CD4-positive, alpha-beta T cell treated with Interferon alpha-2 for 1 hour (primary cell): ENCODE measurements at regions not wholly inside any gene's neighbourhood (a gene's known extent, or its start where the extent isn't known, plus 50 kb on each side); places are given as distances from the start of the nearest gene placed in this dataset.

ENCODE experiments used
- DNase-seq, 2 donors: peaks; one replicate each; pipeline ENCODE4 v3.0.0-alpha.2; 2020 to 2022

DNA sequence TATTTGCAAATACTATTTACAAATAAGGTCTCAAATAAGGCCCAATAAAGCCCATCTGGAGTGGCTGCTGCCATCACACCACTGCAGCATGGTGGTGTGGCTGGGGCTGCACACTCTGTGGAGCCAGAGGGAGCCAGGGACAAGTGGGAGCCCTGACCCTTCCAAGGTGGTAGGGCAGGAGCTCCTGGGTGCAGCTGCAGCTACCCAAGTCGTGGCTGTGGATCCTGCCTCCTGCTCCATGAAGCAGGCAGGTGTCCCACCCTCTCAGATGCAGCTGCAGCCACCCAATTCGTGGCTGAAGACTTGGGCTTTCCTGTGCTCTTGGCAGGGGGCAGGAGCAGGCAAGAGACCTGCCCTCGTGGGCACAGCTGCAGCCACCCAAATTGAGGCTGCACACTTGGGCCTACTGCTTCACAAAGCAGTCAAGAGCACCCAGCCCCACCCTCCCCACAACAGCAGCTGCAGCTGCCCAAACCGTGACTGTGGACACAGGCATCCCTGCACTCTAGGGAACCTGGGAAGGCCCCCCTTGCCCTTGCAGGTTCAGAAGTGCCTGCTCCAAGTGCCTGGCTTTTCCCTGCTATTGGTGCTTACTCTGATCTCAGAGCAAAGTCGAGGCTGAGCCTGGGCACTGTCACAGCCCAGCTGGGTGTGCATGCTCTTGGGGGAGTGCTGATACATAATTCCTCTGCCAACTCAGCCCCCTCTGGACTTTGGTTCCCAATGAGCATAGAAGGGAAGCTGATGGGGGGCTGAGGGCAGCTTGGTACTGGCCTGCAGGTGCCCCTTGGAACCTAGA, 614.8 kb downstream of the PCDH18 start:
- DNase-seq = no peak

DNA sequence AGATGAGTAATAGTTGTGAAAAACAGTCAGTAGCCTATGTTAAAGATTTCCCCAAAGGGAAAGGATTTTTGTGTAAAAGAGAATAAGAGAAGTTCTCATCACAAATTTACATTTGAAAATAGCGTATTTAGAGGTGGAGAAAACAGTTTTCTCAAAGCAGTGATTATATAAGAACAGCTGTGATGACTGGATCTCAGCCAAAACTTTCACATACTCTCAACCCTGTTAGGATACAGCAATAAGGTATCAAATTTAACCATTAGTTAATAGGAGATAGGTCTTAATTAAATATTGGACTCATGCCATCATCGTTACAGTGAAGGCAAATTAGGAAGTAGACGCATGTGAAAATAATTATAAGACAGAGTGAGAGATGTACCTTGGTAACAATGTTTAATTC, 622.7 kb downstream of the PCDH18 start:
- no peak for DNase-seq

DNA sequence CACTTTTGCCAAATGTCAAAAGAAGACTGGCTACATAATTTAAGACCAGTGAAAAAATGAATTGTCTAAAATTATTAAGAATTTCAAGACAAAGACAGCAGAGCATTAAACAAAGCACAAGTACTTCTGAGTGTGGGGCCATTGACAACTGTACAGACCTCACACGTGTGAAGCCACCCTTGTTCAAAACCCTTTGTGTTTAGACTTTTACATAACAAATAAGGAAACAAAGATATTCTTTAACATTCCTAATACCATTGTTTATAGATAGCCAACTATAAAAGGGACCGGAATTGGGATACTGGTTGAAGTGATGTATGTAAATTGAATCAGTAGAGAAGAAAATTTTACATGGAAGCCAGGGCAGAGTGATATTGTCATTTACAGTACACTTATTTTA, 624.2 kb downstream of the PCDH18 start:
- DNase-seq = no peak

DNA sequence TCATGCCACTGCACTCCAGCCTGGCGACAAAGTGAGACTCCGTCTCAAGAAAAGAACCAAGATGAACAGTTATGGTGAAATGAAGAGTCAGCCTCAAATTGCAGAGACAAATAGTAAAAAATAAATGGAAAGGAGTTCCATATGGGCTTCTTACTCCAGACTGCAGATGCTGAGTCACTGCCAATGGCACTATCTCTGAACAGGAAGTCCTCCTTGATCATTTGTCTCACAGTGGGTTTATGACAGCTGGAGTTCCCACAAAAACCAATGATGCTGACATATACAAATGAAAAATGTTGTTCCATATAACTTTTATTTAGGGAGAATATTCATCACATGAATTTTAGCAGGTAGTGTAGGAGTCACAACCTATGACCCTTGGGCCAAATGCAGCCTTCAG, 631.6 kb downstream of the PCDH18 start:
- no peak for DNase-seq

DNA sequence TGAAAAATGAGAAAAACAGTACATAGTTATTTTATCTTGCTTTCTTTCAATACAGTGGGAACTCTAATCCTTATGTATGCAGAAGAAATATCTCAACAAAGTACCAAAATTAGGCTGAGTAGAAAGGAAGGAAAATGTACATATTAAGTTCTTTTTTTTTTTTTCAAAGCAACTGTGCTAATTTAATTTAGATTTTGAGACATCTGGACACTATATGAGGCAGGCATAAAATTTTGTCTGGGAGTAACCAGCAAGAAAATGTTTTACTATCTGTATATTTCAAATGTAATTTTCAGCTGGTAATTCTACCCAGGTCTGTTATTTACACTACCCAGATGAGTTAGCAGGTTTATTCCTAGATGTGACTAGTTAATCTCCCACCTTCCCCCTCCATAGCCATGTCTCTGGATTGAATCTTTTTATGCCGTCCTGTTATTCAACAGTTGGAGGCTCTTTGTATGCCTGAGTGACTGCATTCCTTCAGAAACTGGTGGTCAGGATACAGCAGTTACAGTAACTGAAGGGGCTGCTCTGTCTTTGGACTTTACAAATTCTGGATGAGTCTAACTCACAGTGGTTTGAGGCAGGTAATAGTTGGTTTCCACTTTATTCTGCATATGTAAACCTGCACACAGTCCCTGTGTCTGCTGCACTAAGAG, 633.6 kb downstream of the PCDH18 start:
- DNase-seq = no peak

DNA sequence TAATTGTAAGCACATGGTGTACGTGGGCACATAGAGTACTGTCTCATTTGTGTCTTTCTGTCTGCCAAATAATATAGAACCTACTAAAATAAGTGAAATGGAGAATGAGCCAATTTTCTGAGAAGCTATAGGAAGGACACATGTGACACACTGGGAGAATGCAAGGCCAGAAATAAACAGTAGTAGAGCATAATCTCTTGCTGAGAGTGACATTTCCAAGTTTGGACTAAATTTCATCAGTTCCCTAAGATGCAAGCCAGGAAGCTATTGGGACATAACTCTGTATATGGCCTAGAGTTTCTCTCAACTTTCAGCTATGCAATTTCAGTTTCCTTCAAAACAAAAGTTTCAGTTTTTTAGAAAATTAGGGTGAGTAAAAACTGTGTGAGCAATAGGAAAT, 638.7 kb downstream of the PCDH18 start:
- DNase-seq = no peak

DNA sequence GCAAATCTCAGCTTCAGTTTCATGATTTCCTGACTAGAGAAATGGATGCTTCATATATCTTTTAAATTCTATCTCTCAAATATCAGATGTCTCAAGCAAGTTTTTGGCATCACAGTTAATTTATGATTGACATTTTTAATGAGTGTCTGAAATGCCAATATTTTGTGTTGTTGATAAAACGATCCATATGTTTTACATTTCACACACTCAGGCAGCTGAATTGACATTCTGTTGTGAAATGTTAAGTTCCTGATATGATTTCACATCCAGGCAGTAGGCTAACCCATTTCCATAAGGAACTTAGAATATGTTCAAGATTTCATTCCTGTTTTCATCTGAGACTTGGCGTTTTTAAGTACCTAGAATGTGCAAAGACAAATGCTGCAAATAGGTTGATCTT, 650.6 kb downstream of the PCDH18 start:
- no peak for DNase-seq

DNA sequence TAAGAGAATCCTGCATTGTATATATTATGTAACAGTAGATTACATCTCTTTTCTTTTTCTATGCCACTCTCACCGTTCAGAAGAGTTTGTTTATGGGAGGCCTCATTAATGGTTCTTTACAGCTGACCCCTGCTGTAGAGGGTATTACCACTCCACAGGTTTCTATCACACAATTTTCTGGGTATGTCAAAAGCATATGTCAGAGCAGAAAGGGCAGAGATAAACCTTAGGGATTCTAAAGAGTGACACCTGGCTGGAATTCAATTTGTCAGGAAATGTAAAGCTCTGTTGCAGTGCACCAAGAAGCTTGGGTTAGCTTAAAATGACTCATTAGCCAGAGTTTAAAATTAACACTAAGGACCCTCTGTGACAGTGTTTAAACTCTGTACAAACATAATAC, 658.7 kb downstream of the PCDH18 start:
- DNase-seq = no peak

DNA sequence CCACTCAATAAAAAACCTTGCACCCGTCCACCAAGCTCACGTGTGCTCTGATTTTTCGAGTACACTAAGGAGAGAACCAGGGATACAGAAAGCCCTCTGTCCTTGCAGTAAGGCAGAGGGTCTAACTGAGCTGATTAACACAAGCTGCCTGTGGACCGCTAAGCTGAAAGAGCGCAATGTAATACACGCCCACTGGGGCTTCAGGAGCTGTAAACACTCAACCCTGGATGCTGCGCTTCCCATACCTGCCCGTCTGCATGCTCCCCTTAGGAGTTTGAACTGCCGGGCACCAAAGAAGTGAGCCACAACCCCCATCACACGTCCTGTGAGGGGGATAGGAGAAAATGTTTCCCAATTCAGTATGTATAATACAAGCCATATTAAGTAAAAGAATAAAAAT, 664.8 kb downstream of the PCDH18 start:
- no peak for DNase-seq

DNA sequence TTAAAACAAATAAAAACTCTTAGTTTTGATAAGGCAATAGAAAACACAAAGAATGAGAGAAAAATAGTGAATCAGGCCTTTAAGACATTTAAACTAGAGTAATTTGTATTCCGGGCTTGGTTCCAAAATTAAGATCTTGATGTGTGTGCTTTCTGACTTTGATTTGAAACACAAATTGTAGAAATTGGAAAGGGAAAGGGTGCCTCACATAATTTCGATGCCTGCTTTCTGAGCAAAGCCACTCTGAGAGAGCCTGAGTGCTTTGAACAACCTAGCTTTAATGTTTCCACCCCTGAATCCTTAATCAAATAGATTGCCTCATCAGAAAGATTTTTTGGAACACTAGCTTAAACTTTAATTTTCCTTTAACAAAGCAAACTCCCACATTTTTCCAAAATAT, 666.8 kb downstream of the PCDH18 start:
- no peak for DNase-seq

DNA sequence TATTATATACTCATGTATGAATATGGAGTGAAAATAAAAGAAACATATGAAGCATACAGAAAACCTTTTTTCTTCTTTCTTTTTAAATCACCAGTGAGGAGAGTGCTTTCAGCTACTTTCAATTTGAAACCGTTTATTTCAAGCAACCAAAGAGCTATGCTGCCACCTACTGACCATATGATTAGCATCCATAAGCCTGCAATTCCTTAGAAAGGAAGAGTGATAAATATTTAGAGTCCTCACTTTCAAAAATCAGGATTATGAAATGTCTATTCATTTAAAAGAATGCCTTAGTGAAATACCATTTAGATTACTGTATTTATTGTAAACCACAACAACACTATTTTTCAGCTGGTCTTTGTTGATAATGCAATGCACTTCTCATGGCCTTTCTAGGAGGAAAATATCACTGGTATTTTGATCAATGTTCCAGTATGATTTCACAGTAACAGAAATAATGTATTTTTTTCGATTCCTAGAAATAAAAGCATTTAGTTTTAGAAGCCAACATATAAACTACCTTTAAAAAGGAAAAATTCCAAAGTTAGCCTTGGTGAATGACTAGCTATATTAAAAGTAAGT, 667.6 kb downstream of the PCDH18 start:
- peak in 1 of 2 donors; percentile 45 for DNase-seq

DNA sequence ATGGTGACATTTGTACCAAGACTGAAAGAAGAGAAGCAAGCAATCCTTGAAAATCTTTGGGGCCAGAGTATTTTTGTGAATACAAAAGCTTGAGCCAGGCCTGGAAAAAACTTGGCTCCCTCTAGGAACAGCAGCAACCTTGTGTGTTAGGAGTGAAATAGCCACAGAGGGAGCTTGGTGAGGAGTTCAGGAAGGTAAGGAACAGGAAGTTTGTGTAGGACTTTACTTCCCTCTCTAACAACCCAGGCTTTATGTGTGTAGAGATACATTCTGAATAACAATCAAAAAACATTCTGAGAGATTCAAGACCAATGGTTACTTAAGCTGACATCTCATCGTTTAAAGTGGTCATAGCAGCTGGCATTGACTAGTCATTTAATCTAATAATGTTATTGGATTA, 668.5 kb downstream of the PCDH18 start:
- DNase-seq = no peak

DNA sequence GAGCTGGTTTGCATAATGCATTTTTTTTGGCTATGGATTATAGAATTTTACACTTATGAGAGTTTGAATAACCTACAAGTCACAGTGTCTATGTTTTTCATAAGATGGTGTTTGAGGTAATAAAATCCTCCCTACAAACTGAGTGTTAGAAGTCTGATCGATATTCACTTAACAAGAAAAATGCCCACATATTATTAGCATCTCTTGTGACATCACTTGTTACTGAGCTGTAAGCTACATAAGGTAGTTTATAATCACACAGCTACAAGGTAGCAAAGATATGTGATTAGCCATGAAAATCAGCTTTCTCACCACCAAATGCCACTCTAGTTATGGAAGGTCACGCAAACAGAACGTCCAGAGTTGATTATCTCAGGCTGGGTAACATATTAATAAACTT, 669.6 kb downstream of the PCDH18 start:
- DNase-seq = no peak

DNA sequence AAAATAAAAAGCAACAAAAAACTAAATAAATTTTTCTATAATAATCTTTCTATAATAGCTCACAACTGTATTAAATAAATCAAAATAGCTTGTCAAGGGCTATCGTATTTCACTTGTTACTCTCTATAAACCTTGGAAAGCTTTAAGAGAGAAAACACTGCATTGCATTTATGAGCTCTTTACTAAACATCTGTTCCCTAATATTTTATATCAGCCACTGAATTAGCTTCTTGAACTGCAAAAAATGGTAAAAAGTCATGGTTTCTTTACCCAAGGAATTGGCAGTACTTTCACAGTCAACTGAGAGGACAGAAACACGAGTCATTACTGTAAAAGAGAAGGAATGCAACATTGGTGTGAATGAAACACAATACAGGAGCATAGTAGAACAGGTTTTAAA, 671.2 kb downstream of the PCDH18 start:
- DNase-seq = no peak

DNA sequence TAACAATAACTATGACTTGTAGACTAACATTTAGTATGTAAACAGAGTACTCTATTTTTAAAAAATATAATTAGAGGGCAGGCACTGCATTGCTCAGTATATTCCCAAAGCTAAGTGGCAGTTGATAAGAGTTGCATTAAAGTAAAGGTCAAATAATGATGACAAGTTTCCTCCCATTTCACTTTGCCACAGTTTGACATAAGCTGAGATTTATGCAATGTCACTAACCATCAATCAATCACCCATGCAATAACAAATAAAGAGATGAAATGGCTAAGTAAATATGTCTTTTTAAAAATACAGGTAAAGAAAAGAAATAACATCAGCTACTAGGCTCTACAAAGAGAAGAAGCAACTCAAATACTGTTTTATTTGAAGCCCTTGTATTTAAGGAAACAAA, 673.4 kb downstream of the PCDH18 start:
- DNase-seq = no peak

DNA sequence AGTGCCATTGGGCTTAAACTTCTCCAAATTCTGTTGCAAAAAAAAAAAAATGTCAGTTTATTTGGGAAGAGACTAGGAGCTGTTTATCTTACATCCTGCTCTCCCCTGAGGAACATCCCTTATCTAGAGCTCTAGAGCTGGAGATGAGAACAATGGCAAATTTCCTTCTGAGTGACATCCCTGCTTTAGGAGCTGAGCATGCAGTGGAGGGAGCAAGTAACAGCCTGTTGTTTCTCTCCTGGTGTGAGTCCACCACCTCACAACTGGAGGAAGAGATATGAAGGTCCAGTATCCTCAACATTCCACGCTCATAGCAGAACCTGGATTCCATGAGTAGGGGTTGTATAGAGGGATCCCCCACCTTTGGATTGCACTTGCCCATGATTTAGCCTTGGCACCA, 676.4 kb downstream of the PCDH18 start:
- DNase-seq = no peak

DNA sequence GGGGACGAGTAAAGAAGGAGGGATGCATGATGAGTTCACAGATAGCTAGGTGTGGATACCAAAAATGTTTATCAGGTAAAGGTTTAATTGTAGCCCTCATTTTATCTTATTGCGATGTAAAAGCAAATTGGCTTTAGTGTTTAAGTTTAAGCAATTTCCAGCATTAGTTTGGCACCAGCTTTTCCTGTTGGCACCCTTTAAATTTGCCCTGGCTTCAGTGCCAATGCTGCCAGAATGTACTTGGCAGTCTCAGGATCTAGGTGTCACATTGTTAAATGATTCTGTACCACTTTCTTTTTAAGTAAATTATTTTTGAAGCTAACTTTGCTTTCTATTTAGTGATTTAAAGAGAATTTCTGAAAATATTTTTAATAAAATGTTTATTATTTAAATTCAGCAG, 681.8 kb downstream of the PCDH18 start:
- no peak for DNase-seq

DNA sequence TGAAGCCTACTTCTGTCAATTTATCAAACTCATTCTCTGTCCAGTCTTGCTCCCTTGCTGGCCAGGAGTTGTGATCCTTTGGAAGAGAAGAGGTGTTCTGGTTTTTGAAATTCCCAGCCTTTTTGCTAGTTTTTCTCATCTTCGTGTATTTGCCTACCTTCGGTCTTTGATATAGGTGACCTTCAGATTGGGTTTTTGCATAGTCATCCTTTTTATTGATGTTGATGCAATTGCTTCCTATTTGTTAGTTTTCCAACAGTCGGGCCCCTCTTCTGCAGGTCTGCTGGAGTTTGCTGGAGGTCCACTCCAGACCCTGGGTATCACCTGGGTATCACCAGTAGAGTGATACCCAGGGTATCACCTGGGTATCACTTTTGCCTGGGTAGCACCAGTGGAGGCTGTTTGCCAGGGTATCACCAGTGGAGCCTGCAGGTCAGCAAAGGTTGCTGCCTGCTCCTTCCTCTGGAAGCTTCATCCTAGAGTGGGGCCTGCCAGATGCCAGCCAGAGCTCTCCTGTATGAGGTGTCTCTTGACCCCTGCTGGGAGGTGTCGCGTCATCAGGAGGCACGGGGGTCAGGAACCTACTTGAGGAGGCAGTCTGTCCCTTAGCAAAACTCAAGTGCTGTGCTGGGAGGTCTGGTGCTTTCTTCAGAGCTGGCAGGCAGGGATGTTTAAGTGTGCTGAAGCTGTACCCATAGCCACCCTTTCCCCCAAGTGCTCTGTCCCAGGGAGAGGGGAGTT, 684.2 kb downstream of the PCDH18 start:
- no peak for DNase-seq

DNA sequence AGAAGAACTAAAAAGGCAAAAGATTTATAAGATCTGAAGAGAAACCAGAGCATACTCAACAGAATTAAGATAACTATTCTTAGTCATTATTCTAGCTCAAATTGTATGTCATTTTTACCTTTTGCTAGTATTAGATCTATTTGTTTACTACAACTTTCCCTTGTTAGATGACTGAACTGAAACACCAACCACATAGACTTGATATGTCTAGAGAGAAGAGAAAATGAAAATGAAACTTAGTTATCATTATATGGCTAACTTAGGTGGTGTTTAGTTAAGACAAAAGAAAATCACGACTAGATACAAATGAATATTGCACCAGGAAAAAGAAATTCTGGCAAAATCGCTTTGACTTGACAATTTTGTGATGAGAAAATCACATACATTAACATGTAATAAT, 690.8 kb downstream of the PCDH18 start:
- DNase-seq = no peak

DNA sequence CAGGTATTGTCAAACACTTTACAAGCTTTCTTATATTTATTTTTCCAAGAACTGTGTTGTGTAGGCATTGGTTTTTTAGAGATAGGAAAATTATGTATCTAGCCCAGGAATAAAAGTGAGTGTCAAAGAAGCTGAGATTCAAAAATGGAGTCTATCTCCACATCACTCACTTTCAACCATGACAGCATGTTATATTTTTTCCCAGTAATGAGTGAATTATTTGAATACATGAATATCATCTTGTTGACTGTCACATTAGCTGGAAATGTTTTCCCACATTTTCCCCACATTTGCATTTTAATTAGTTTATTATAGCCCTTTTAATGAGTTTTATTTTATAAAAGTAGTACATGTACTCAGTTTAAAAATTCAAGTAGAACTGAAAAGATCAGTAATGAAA, 693.7 kb downstream of the PCDH18 start:
- DNase-seq = no peak

DNA sequence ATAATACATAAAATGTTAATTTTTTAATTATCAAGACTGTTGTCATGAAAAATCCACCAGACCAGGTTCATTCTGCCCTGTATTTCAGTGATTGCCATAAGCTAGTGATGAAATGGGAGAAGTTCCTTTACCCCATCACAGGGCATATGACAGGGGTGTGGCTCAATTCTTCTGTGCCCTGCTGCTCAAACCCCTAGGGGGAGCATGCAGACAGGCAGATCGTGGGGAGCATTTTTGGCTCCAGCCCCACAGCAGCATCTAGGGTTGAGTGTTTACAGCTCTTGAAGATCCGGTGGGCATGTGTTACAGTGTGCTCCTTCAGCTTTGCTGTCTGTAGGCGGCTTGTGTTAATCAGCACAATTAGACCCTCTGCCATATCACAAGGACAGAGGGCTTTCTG, 700.7 kb downstream of the PCDH18 start:
- no peak for DNase-seq

DNA sequence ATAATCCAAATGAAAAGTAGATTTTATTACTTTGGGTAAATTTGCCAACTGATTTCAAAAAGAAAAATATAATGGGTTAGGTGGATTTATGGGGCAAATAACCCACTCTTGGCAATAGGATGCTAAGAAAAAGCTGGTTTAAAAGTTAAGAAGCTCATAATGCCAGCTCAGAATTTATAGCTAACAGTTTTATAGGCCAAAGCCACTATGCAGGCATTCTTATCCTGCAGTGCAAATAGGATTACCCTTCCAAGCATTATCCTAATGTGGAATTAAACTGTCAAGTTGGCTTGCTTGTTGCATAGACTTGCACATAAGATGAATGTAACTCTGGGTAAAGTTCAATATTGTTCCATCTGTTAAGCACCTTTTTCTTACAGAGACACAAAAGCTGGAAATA, 703.0 kb downstream of the PCDH18 start:
- DNase-seq = no peak

DNA sequence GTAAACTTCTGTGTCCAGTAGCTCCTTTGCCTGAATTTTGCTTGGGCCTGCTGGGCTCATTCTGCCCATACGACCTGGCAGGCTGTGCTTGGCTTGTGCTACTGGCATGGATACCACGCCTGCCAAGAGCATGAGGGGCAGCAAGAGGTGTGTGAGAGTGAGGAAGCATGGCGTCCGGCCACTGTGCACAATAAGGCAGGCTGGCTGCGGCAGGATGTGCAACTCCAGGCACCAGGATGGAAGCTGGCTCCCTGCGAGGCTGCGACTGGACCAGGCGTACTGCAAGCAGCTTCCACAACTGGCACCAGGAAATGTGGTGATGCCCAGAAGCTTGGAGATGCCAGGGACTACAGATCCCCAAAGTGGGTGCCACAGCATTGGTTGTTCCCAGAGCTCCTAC, 709.3 kb downstream of the PCDH18 start:
- DNase-seq = no peak

DNA sequence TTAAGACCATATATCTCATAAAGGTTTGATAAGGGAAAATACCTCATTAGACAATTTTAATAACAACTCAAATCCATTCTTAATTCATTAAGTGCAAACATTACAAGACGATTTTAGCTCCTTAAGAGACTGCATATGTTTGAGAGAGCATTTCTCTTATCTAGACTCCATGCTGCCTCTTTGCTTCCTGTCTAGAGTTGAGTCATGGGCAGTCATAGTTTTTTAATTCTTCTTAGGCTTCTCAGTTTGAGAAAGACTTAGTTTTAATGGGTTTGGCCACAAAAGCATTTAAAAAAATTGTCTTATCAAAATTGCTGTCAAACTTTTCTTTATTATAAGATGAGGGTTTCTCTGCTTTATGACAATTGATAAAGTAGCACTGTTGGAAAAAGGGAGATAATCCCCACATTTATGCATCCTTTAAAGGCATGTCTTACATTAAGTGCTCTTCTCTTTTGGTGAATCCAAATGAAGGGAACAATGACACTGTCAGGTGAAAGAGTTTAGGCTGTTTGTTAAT, 713.4 kb downstream of the PCDH18 start:
- no peak for DNase-seq
